Neural crest cell (in vitro differentiated cells): ENCODE measurements at regions not wholly inside any gene's neighbourhood (a gene's known extent, or its start where the extent isn't known, plus 50 kb on each side); places are given as distances from the start of the nearest gene placed in this dataset.

Source experiments
- DNase-seq: peaks from one replicate; pipeline ENCODE4 v3.0.0; 2021; ENCODE audit warnings: low read depth, mixed read lengths, low spot score
- H3K27ac Mint-ChIP-seq: one replicate; pipeline ENCODE4 v1.8.0; 2021; ENCODE audit warnings: mild to moderate bottlenecking, mixed read lengths; ENCODE audit not compliant: unreplicated experiment
- H3K27me3 Mint-ChIP-seq: 2 replicates; pipeline ENCODE4 v1.8.0; 2021; ENCODE audit warnings: low read depth, mild to moderate bottlenecking, mixed read lengths
- H3K36me3 Mint-ChIP-seq: 2 replicates; pipeline ENCODE4 v1.8.0; 2021; ENCODE audit warnings: low read depth, mild to moderate bottlenecking, mixed read lengths
- H3K4me1 Mint-ChIP-seq: 2 replicates; pipeline ENCODE4 v1.8.0; 2021; ENCODE audit warnings: mixed read lengths
- H3K4me3 Mint-ChIP-seq: one replicate; pipeline ENCODE4 v1.8.0; 2021; ENCODE audit warnings: mild to moderate bottlenecking, mixed read lengths
- H3K9me3 Mint-ChIP-seq: 2 replicates; pipeline ENCODE4 v1.8.0; 2021; ENCODE audit warnings: mixed read lengths
- CTCF ChIP-seq: fragments of 200-600 bp; sonication (generic); conservative IDR thresholded peaks from 2 replicates; pipeline ENCODE4 v1.5.0; 2021; ENCODE audit warnings: antibody characterized with exemption, mild to moderate bottlenecking

GRCh38 chr6:56795466-56796195, 152.9 kb upstream of the DST start:
- no peak for DNase-seq
- no peaks in the 10 kb centered on the region for H3K27me3 Mint-ChIP-seq
- no peak overlapping the region for H3K27ac Mint-ChIP-seq
- H3K4me1 Mint-ChIP-seq, result peaks cover 18% of the 10 kb centered on the region
- H3K36me3 Mint-ChIP-seq, result peaks cover 5% of the 10 kb centered on the region
- H3K9me3 Mint-ChIP-seq, result no peaks in the 10 kb centered on the region
- no peak overlapping the region for H3K4me3 Mint-ChIP-seq
- TF ChIP-seq CTCF, result no peak

- DNase-seq, result no peak
- Mint-ChIP-seq H3K9me3 (no peaks in the 10 kb centered on the region), H3K27ac (no peak overlapping the region), H3K4me3 (no peak overlapping the region), H3K4me1 (peaks cover 18% of the 10 kb centered on the region), H3K36me3 (peaks cover 5% of the 10 kb centered on the region), H3K27me3 (no peaks in the 10 kb centered on the region)
- no peak for TF ChIP-seq CTCF
Observed at GRCh38 chr6:56794421-56794820, 151.7 kb upstream of the DST start.

- H3K4me3 Mint-ChIP-seq, result no peak overlapping the region
- peaks cover 4% of the 10 kb centered on the region for H3K36me3 Mint-ChIP-seq
- H3K9me3 Mint-ChIP-seq, result no peaks in the 10 kb centered on the region
- no peak overlapping the region for H3K27ac Mint-ChIP-seq
- peaks cover 18% of the 10 kb centered on the region for H3K4me1 Mint-ChIP-seq
- TF ChIP-seq CTCF, result no peak
- no peaks in the 10 kb centered on the region for H3K27me3 Mint-ChIP-seq
- DNase-seq, result no peak
Observed at GRCh38 chr6:56793938-56794337, 151.2 kb upstream of the DST start.

GRCh38 chr6:56790414-56790813, 147.7 kb upstream of the DST start:
- Mint-ChIP-seq H3K9me3 (no peaks in the 10 kb centered on the region), H3K4me3 (no peak overlapping the region), H3K27ac (no peak overlapping the region), H3K27me3 (no peaks in the 10 kb centered on the region), H3K4me1 (peaks cover 22% of the 10 kb centered on the region), H3K36me3 (peaks cover 5% of the 10 kb centered on the region)
- no peak for TF ChIP-seq CTCF
- no peak for DNase-seq

GRCh38 chr6:56789879-56790278, 147.2 kb upstream of the DST start:
- Mint-ChIP-seq H3K9me3 (no peaks in the 10 kb centered on the region), H3K4me3 (no peak overlapping the region), H3K27me3 (no peaks in the 10 kb centered on the region), H3K27ac (no peak overlapping the region), H3K4me1 (peaks cover 19% of the 10 kb centered on the region), H3K36me3 (peaks cover 5% of the 10 kb centered on the region)
- no peak for TF ChIP-seq CTCF
- no peak for DNase-seq
